OCI-LY1 (cell line): ENCODE measurements at regions not wholly inside any gene's neighbourhood (a gene's known extent, or its start where the extent isn't known, plus 50 kb on each side); places are given as distances from the start of the nearest gene placed in this dataset.

Experiments used
- H2AFZ ChIP-seq: fragments of 200-600 bp; sonication (generic), shearing (Covaris generic); 2 replicates; pipeline ENCODE4 v1.6.0; 2014; ENCODE audit warnings: antibody characterized with exemption, mild to moderate bottlenecking, low read length
- H3F3A ChIP-seq: fragments of 200-600 bp; sonication (generic), shearing (Covaris generic); 2 replicates; pipeline ENCODE4 v1.6.0; 2014; ENCODE audit warnings: mild to moderate bottlenecking, antibody characterized with exemption, low read length, moderate library complexity; ENCODE audit not compliant: insufficient read depth
- H3K27ac ChIP-seq: fragments of 200-600 bp; sonication (generic); 2 replicates; pipeline ENCODE4 v1.5.1; 2014; ENCODE audit warnings: low read length, mixed run types, mild to moderate bottlenecking, low read depth; ENCODE audit not compliant: poor library complexity, severe bottlenecking
- H3K27me3 ChIP-seq: fragments of 200-600 bp; sonication (generic); 2 replicates; pipeline ENCODE4 v1.6.0; 2014; ENCODE audit warnings: antibody characterized with exemption, mild to moderate bottlenecking, low read length, moderate library complexity; ENCODE audit not compliant: insufficient read depth
- H3K36me3 ChIP-seq: fragments of 200-600 bp; sonication (generic); 2 replicates; pipeline ENCODE4 v1.6.1; 2014; ENCODE audit warnings: mild to moderate bottlenecking, antibody characterized with exemption, low read length, moderate library complexity, mixed read lengths; ENCODE audit not compliant: insufficient read depth
- H3K4me1 ChIP-seq: fragments of 200-600 bp; sonication (generic); 2 replicates; pipeline ENCODE4 v1.5.1; 2014; ENCODE audit warnings: mild to moderate bottlenecking, low read length, moderate library complexity; ENCODE audit not compliant: insufficient read depth, severe bottlenecking
- H3K4me2 ChIP-seq: fragments of 200-600 bp; sonication (generic), shearing (Covaris generic); 2 replicates; pipeline ENCODE4 v1.6.1; 2014; ENCODE audit warnings: low read length
- H3K4me3 ChIP-seq: fragments of 200-600 bp; sonication (generic); 2 replicates; pipeline ENCODE4 v1.5.1; 2014; ENCODE audit warnings: low read length, low read depth, mild to moderate bottlenecking, mixed read lengths; ENCODE audit not compliant: poor library complexity, severe bottlenecking
- H3K79me2 ChIP-seq: fragments of 200-600 bp; shearing (Covaris generic); 2 replicates; pipeline ENCODE4 v1.6.1; 2016; ENCODE audit warnings: mixed run types, low read length, mixed read lengths; ENCODE audit not compliant: insufficient read depth
- H3K9ac ChIP-seq: fragments of 200-600 bp; sonication (generic), shearing (Covaris generic); 2 replicates; pipeline ENCODE4 v1.6.1; 2014; ENCODE audit warnings: mild to moderate bottlenecking, low read length, mixed read lengths
- H3K9me2 ChIP-seq: fragments of 200-600 bp; sonication (generic), shearing (Covaris generic); 2 replicates; pipeline ENCODE4 v1.6.1; 2014; ENCODE audit warnings: low read depth, mild to moderate bottlenecking, low read length, mixed read lengths
- H3K9me3 ChIP-seq: fragments of 200-600 bp; shearing (Covaris generic); 2 replicates; pipeline ENCODE4 v1.6.1; 2014; ENCODE audit warnings: low read length, mixed read lengths
- H4K20me1 ChIP-seq: fragments of 200-600 bp; sonication (generic), shearing (Covaris generic); 2 replicates; pipeline ENCODE4 v1.6.0; 2016; ENCODE audit warnings: mild to moderate bottlenecking, low read length; ENCODE audit not compliant: insufficient read depth
- CTCF ChIP-seq: fragments of 200-600 bp; sonication (generic), shearing (Covaris generic); IDR thresholded peaks from 2 replicates; pipeline ENCODE4 v1.5.1; 2017; ENCODE audit warnings: mild to moderate bottlenecking, antibody characterized with exemption, low read length, moderate library complexity, mixed read lengths
- EZH2 ChIP-seq: fragments of 200-600 bp; sonication (generic), shearing (Covaris generic); IDR thresholded peaks from 2 replicates; pipeline ENCODE4 v1.8.0; 2017; ENCODE audit warnings: borderline replicate concordance, mixed run types, mild to moderate bottlenecking, antibody characterized with exemption, low read length, moderate library complexity, mixed read lengths

- Histone ChIP-seq H4K20me1 (no peaks in the 10 kb centered on the region), H3F3A (no peaks in the 10 kb centered on the region), H3K36me3 (no peaks in the 10 kb centered on the region), H3K27ac (no peak overlapping the region), H3K79me2 (no peaks in the 10 kb centered on the region), H3K9me3 (no peaks in the 10 kb centered on the region), H3K9me2 (no peaks in the 10 kb centered on the region), H3K4me2 (no peak overlapping the region), H3K9ac (no peak overlapping the region), H3K27me3 (no peaks in the 10 kb centered on the region), H3K4me3 (no peak overlapping the region), H3K4me1 (no peaks in the 10 kb centered on the region), H2AFZ (no peak overlapping the region)
- TF ChIP-seq EZH2 (no peak), CTCF (no peak)
Measured at GRCh38 chr6:146948790-146949342, 255.4 kb upstream of the STXBP5 start.

GRCh38 chr6:146949425-146949824, 254.8 kb upstream of the STXBP5 start:
- no peak overlapping the region for H3K27ac ChIP-seq
- no peaks in the 10 kb centered on the region for H3K27me3 ChIP-seq
- no peak overlapping the region for H3K9ac ChIP-seq
- no peaks in the 10 kb centered on the region for H3K9me3 ChIP-seq
- no peak overlapping the region for H2AFZ ChIP-seq
- H3K9me2 ChIP-seq, result no peaks in the 10 kb centered on the region
- H3K4me1 ChIP-seq, result no peaks in the 10 kb centered on the region
- H3K4me3 ChIP-seq, result no peak overlapping the region
- H3K79me2 ChIP-seq, result no peaks in the 10 kb centered on the region
- no peaks in the 10 kb centered on the region for H4K20me1 ChIP-seq
- no peak for TF ChIP-seq EZH2
- no peak for TF ChIP-seq CTCF
- H3F3A ChIP-seq, result no peaks in the 10 kb centered on the region
- no peaks in the 10 kb centered on the region for H3K36me3 ChIP-seq
- H3K4me2 ChIP-seq, result no peak overlapping the region

- no peaks in the 10 kb centered on the region for H3K36me3 ChIP-seq
- no peak overlapping the region for H3K4me3 ChIP-seq
- H3K9ac ChIP-seq, result no peak overlapping the region
- H4K20me1 ChIP-seq, result no peaks in the 10 kb centered on the region
- H3K27ac ChIP-seq, result no peak overlapping the region
- H3K79me2 ChIP-seq, result no peaks in the 10 kb centered on the region
- no peak overlapping the region for H3K4me2 ChIP-seq
- no peaks in the 10 kb centered on the region for H3K9me3 ChIP-seq
- H3K9me2 ChIP-seq, result no peaks in the 10 kb centered on the region
- H2AFZ ChIP-seq, result no peak overlapping the region
- no peaks in the 10 kb centered on the region for H3K4me1 ChIP-seq
- H3F3A ChIP-seq, result no peaks in the 10 kb centered on the region
- no peaks in the 10 kb centered on the region for H3K27me3 ChIP-seq
- TF ChIP-seq CTCF, result no peak
- TF ChIP-seq EZH2, result no peak
Measured at GRCh38 chr6:146950351-146950835, 253.8 kb upstream of the STXBP5 start.
